A549 (cell line): ENCODE measurements at regions not wholly inside any gene's neighbourhood (a gene's known extent, or its start where the extent isn't known, plus 50 kb on each side); places are given as distances from the start of the nearest gene placed in this dataset.

Source experiments
- ATAC-seq, 2 experiments: fragments of 200-7000 bp in 1 of 2; fragments of >200 bp in 1 of 2; cut with Nextera tagmentation in 1 of 2; cut with Tn5 transposase in 1 of 2; 3 replicates each; pipeline versions ENCODE4 v1.8.0 to v1.9.1; 2018 to 2020; ENCODE audit warnings: mild to moderate bottlenecking in 1 of 2, moderate library complexity in 1 of 2
- CTCF ChIA-PET: fragments of 300-600 bp; sonication (Branson Sonifier 250); formaldehyde crosslinking; extraction: SDS; loops from one replicate; lab custom pipeline; 2021; ENCODE audit warnings: antibody characterized with exemption, inconsistent platforms; lab: Yijun Ruan, JAX
- POLR2A ChIA-PET: fragments of 350-600 bp; formaldehyde crosslinking; extraction: SDS; loops from one replicate; lab custom pipeline; 2021; ENCODE audit warnings: antibody characterized with exemption, inconsistent platforms; lab: Yijun Ruan, JAX
- DNase-seq, 2 experiments: peaks; one replicate each; pipeline versions ENCODE4 v3.0.0 to v3.0.0-alpha.2; 2011 to 2016; ENCODE audit warnings: low read depth in 1 of 2, low spot score in 1 of 2
- FAIRE-seq: peaks from 2 replicates; lab custom pipeline; 2011; peaks lifted over from hg19 to GRCh38; lab: Jason Lieb, UNC
- H3K27ac ChIP-seq, 2 experiments: fragments of >200 bp; sonication (Bioruptor Twin); formaldehyde crosslinking; 3 replicates each; pipeline ENCODE4 v1.5.1; 2016 to 2017
- H3K4me1 ChIP-seq: fragments of >200 bp; sonication (Bioruptor Twin); formaldehyde crosslinking; 3 replicates; pipeline ENCODE4 v1.6.1; 2016
- H3K4me2 ChIP-seq: fragments of >200 bp; sonication (Bioruptor Twin); formaldehyde crosslinking; 3 replicates; pipeline ENCODE4 v1.6.1; 2016
- H3K4me3 ChIP-seq: fragments of >200 bp; sonication (Bioruptor Twin); formaldehyde crosslinking; 3 replicates; pipeline ENCODE4 v1.5.1; 2016
- H3K9me3 ChIP-seq: fragments of >200 bp; sonication (Bioruptor Twin); formaldehyde crosslinking; 3 replicates; pipeline ENCODE4 v1.6.1; 2016
- ATOH8 ChIP-seq: fragments of 250-450 bp; sonication (Bioruptor Pico); IDR thresholded peaks from 2 replicates; pipeline ENCODE4 v1.5.0; 2020; ENCODE audit warnings: low read depth, mild to moderate bottlenecking, moderate library complexity
- BCL3 ChIP-seq: fragments of >200 bp; sonication (Bioruptor Twin); formaldehyde crosslinking; IDR thresholded peaks from 3 replicates; pipeline ENCODE4 v1.6.1; 2016
- CBX2 ChIP-seq: fragments of 200-600 bp; sonication (generic); IDR thresholded peaks from 2 replicates; pipeline ENCODE4 v1.6.1; 2016; ENCODE audit warnings: low read depth, mild to moderate bottlenecking, borderline replicate concordance
- CHD2 ChIP-seq: fragments of 150-350 bp; IDR thresholded peaks from 2 replicates; pipeline ENCODE4 v1.6.1; 2014; ENCODE audit warnings: low read length; ENCODE audit not compliant: partially characterized antibody
- CTCF ChIP-seq: fragments of >200 bp; sonication (Bioruptor Twin); formaldehyde crosslinking; IDR thresholded peaks from 3 replicates; pipeline ENCODE4 v1.5.1; 2016
- EHF ChIP-seq: fragments of 250-450 bp; sonication (Bioruptor Pico); IDR thresholded peaks from 2 replicates; pipeline ENCODE4 v1.5.0; 2020; ENCODE audit warnings: mild to moderate bottlenecking
- EHMT2 ChIP-seq: fragments of 200-600 bp; sonication (generic); IDR thresholded peaks from 2 replicates; pipeline ENCODE4 v1.6.1; 2016; ENCODE audit warnings: antibody characterized with exemption, low read depth, mild to moderate bottlenecking, moderate library complexity
- ELK1 ChIP-seq: fragments of 150-350 bp; IDR thresholded peaks from 2 replicates; pipeline ENCODE4 v1.6.1; 2014; ENCODE audit warnings: low read depth, mild to moderate bottlenecking, low read length
- HMGXB4 ChIP-seq: fragments of 250-450 bp; sonication (Bioruptor Pico); IDR thresholded peaks from 2 replicates; pipeline ENCODE4 v1.5.0; 2021; ENCODE audit warnings: mild to moderate bottlenecking, moderate library complexity, borderline replicate concordance
- HOXB13 ChIP-seq: fragments of 250-450 bp; sonication (Bioruptor Pico); IDR thresholded peaks from 2 replicates; pipeline ENCODE4 v1.5.0; 2020; ENCODE audit warnings: low read depth, mild to moderate bottlenecking, moderate library complexity
- JUNB ChIP-seq: fragments of >200 bp; sonication (Bioruptor Twin); formaldehyde crosslinking; IDR thresholded peaks from 2 replicates; pipeline ENCODE4 v1.6.1; 2016
- PBX3 ChIP-seq: IDR thresholded peaks from 2 replicates; pipeline ENCODE4 v1.6.1; 2012
- PHF8 ChIP-seq: fragments of 200-600 bp; sonication (generic); IDR thresholded peaks from 2 replicates; pipeline ENCODE4 v1.6.1; 2016; ENCODE audit warnings: low read depth, mild to moderate bottlenecking, antibody characterized with exemption, moderate library complexity, borderline replicate concordance
- POLR2A ChIP-seq: IDR thresholded peaks from 2 replicates; pipeline ENCODE4 v1.6.1; 2012; ENCODE audit warnings: mild to moderate bottlenecking, low read length
- RAD21 ChIP-seq, 2 experiments: fragments of >200 bp in 1 of 2; sonication (Bioruptor Twin) in 1 of 2; formaldehyde crosslinking in 1 of 2; IDR thresholded peaks in 1 of 2; conservative IDR thresholded peaks in 1 of 2; 2 replicates in 1 of 2; 3 replicates in 1 of 2; pipeline ENCODE4 v1.6.1; 2012 to 2018; ENCODE audit warnings: inconsistent platforms in 1 of 2
- RARB ChIP-seq: fragments of 250-450 bp; sonication (Bioruptor Pico); IDR thresholded peaks from 2 replicates; pipeline ENCODE4 v1.8.0; 2021; ENCODE audit warnings: mild to moderate bottlenecking, moderate library complexity
- TFCP2L1 ChIP-seq: fragments of 250-450 bp; sonication (Bioruptor Pico); IDR thresholded peaks from 2 replicates; pipeline ENCODE4 v1.5.0; 2021; ENCODE audit warnings: mild to moderate bottlenecking
- TP53 ChIP-seq: fragments of 250-450 bp; sonication (Bioruptor Pico); IDR thresholded peaks from 2 replicates; pipeline ENCODE4 v1.5.0; 2021; ENCODE audit warnings: mild to moderate bottlenecking, moderate library complexity
- USF2 ChIP-seq: fragments of 450-650 bp; IDR thresholded peaks from 2 replicates; pipeline ENCODE4 v1.6.1; 2014; ENCODE audit warnings: antibody characterized with exemption
- ZC3H11A ChIP-seq: fragments of 450-650 bp; IDR thresholded peaks from 2 replicates; pipeline ENCODE4 v1.6.1; 2014; ENCODE audit warnings: antibody characterized with exemption, mild to moderate bottlenecking
- ZNF302 ChIP-seq: fragments of 250-450 bp; sonication (Bioruptor Pico); IDR thresholded peaks from 2 replicates; pipeline ENCODE4 v1.9.0; 2021; ENCODE audit warnings: inconsistent platforms, mild to moderate bottlenecking, moderate library complexity
- WGBS: methylation state at CpG from one replicate; pipeline ENCODE4 v1.1.6; 2017; ENCODE audit errors: missing lambda C conversion rate; 5-methylcytosine and 5-hydroxymethylcytosine counted together
- TF ChIP-seq, protein P1 (sequence below): fragments of 200-600 bp; sonication (generic); IDR thresholded peaks from 2 replicates; pipeline ENCODE4 v1.6.1; 2016; ENCODE audit warnings: antibody characterized with exemption, mild to moderate bottlenecking, moderate library complexity
- TF ChIP-seq, protein P2 (sequence below): IDR thresholded peaks from 2 replicates; pipeline ENCODE4 v1.6.1; 2012

DNA sequence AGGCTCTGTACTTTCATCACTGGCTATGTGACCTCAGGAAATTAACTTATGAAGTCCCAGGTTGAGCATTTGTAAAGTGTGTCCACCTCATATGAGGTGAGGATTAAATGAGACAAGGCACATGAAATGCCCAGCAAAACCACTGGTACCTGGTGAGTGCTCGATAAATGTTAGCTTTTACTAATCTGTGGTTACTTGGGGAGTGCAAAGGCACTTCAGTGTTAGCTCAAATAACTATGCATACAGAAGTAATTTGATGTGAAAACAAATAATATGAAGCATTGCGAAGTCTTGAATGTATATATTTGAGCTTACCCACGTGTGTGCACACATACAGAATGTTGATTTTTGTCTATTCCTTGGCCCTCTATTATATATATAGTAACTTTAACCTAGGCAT is 186.3 kb upstream of the TLL1 start:
- no peak overlapping the region for H3K4me2 ChIP-seq
- ChIA-PET POLR2A (no interaction called here), CTCF (no interaction called here)
- H3K4me1 ChIP-seq, result no peaks in the 10 kb centered on the region
- no peak for TF ChIP-seq USF2
- no peak for TF ChIP-seq CBX2
- TF ChIP-seq, protein P1, sequence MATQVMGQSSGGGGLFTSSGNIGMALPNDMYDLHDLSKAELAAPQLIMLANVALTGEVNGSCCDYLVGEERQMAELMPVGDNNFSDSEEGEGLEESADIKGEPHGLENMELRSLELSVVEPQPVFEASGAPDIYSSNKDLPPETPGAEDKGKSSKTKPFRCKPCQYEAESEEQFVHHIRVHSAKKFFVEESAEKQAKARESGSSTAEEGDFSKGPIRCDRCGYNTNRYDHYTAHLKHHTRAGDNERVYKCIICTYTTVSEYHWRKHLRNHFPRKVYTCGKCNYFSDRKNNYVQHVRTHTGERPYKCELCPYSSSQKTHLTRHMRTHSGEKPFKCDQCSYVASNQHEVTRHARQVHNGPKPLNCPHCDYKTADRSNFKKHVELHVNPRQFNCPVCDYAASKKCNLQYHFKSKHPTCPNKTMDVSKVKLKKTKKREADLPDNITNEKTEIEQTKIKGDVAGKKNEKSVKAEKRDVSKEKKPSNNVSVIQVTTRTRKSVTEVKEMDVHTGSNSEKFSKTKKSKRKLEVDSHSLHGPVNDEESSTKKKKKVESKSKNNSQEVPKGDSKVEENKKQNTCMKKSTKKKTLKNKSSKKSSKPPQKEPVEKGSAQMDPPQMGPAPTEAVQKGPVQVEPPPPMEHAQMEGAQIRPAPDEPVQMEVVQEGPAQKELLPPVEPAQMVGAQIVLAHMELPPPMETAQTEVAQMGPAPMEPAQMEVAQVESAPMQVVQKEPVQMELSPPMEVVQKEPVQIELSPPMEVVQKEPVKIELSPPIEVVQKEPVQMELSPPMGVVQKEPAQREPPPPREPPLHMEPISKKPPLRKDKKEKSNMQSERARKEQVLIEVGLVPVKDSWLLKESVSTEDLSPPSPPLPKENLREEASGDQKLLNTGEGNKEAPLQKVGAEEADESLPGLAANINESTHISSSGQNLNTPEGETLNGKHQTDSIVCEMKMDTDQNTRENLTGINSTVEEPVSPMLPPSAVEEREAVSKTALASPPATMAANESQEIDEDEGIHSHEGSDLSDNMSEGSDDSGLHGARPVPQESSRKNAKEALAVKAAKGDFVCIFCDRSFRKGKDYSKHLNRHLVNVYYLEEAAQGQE, result no peak
- no peak for TF ChIP-seq PBX3
- no peak for TF ChIP-seq ATOH8 (CRISPR knock-in tag)
- no peak for TF ChIP-seq ZC3H11A
- no peak for TF ChIP-seq ZNF302
- TF ChIP-seq RARB, result no peak
- no peak for TF ChIP-seq ELK1
- ATAC-seq, result no peak
- no peak overlapping the region for H3K4me3 ChIP-seq
- no peak for FAIRE-seq
- no peak for DNase-seq
- WGBS, result 68% methylated on average over 3 of the region's 3 CpGs
- no peak overlapping the region for H3K27ac ChIP-seq
- no peaks in the 10 kb centered on the region for H3K9me3 ChIP-seq

DNA sequence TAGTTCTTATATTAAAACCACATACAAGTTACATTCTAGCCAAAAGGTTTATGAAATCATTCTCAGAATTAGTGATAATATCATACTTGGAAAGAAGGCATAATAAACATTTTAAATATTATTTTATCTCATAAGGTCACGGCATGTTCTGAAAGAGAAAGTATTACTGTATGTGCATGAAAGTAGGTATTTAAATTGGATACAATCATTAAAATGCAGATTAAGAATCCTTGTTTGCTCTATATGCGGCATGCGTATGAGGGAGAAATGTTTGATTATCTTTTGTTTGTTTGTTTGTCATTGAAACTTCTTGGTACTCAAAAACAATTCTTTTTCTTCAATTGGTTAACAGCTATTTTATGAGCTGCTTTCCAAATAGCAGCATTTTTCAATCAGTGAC is 183.9 kb upstream of the TLL1 start:
- ChIA-PET CTCF (no interaction called here), POLR2A (no interaction called here)
- DNase-seq (no peak), FAIRE-seq (no peak), ATAC-seq (no peak)
- Histone ChIP-seq H3K9me3 (no peaks in the 10 kb centered on the region), H3K4me2 (no peak overlapping the region), H3K27ac (no peak overlapping the region), H3K4me1 (no peaks in the 10 kb centered on the region), H3K4me3 (no peak overlapping the region)
- 93% methylated on average over 3 of the region's 3 CpGs for WGBS
- TF ChIP-seq JUNB (no peak), BCL3 (no peak), RAD21 (conservative IDR thresholded peaks at IDR 0.05 in 1 of 2, IDR thresholded peaks at IDR 0.05 in 1 of 2) (no peak), TP53 (no peak), USF2 (no peak), EHF (CRISPR knock-in tag) (no peak), CTCF (no peak), HOXB13 (CRISPR knock-in tag) (no peak), TFCP2L1 (no peak), EHMT2 (no peak), PHF8 (no peak), HMGXB4 (CRISPR knock-in tag) (no peak), CHD2 (no peak), POLR2A (no peak)
- TF ChIP-seq, protein P2, sequence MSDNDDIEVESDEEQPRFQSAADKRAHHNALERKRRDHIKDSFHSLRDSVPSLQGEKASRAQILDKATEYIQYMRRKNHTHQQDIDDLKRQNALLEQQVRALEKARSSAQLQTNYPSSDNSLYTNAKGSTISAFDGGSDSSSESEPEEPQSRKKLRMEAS, result no peak
